Astrocyte (in vitro differentiated cells and primary cell): ENCODE measurements at regions not wholly inside any gene's neighbourhood (a gene's known extent, or its start where the extent isn't known, plus 50 kb on each side); places are given as distances from the start of the nearest gene placed in this dataset.
A peak's percentile ranks its signal among the peaks of the same experiment; 100 is the strongest.

Experiments used
- DNase-seq: peaks from one replicate; pipeline ENCODE4 v3.0.0-alpha.2; 2010; ENCODE audit warnings: low read depth
- FAIRE-seq: peaks from 2 replicates; lab custom pipeline; 2011; peaks lifted over from hg19 to GRCh38; lab: Jason Lieb, UNC
- H2AFZ ChIP-seq: 2 replicates; pipeline ENCODE4 v1.6.0; 2012; ENCODE audit warnings: low read depth, low read length, inconsistent platforms
- H3K27ac ChIP-seq: 2 replicates; pipeline ENCODE4 v1.5.1; 2011; ENCODE audit warnings: low read depth, low read length, inconsistent platforms
- H3K27me3 ChIP-seq: 2 replicates; pipeline ENCODE4 v1.6.0; 2011; ENCODE audit warnings: low read length, inconsistent platforms; ENCODE audit not compliant: insufficient read depth
- H3K36me3 ChIP-seq: 2 replicates; pipeline ENCODE4 v1.5.1; 2011; ENCODE audit warnings: low read length, inconsistent platforms; ENCODE audit not compliant: insufficient read depth
- H3K4me1 ChIP-seq: 2 replicates; pipeline ENCODE4 v1.5.1; 2011; ENCODE audit warnings: low read length, inconsistent platforms; ENCODE audit not compliant: insufficient read depth
- H3K4me2 ChIP-seq: 2 replicates; pipeline ENCODE4 v1.6.0; 2012; ENCODE audit warnings: low read length, inconsistent platforms
- H3K4me3 ChIP-seq: 2 replicates; pipeline ENCODE4 v1.5.1; 2011; ENCODE audit warnings: low read depth, mild to moderate bottlenecking, low read length, inconsistent platforms; ENCODE audit not compliant: insufficient read depth
- H3K79me2 ChIP-seq: 2 replicates; pipeline ENCODE4 v1.6.0; 2012; ENCODE audit warnings: mild to moderate bottlenecking, low read length, inconsistent platforms; ENCODE audit not compliant: insufficient read depth
- H3K9ac ChIP-seq: 2 replicates; pipeline ENCODE4 v1.6.0; 2012; ENCODE audit warnings: mild to moderate bottlenecking, low read length, inconsistent platforms
- H3K9me3 ChIP-seq: 2 replicates; pipeline ENCODE4 v1.5.1; 2012; ENCODE audit warnings: low read depth, mild to moderate bottlenecking, low read length, inconsistent platforms; ENCODE audit not compliant: insufficient read depth
- H4K20me1 ChIP-seq: 2 replicates; pipeline ENCODE4 v1.6.0; 2012; ENCODE audit warnings: low read length, inconsistent platforms; ENCODE audit not compliant: insufficient read depth
- H3K27ac Mint-ChIP-seq: one replicate; pipeline ENCODE4 v1.8.0; 2021; ENCODE audit warnings: mild to moderate bottlenecking, mixed read lengths; ENCODE audit not compliant: unreplicated experiment
- H3K27me3 Mint-ChIP-seq: one replicate; pipeline ENCODE4 v1.8.0; 2021; ENCODE audit warnings: low read depth, mixed read lengths; ENCODE audit not compliant: unreplicated experiment
- H3K36me3 Mint-ChIP-seq: one replicate; pipeline ENCODE4 v1.8.0; 2021; ENCODE audit warnings: low read depth, mixed read lengths; ENCODE audit not compliant: unreplicated experiment
- H3K4me1 Mint-ChIP-seq: one replicate; pipeline ENCODE4 v1.8.0; 2021; ENCODE audit warnings: low read depth, mixed read lengths; ENCODE audit not compliant: unreplicated experiment
- H3K4me3 Mint-ChIP-seq: one replicate; pipeline ENCODE4 v1.8.0; 2021; ENCODE audit warnings: mild to moderate bottlenecking, moderate library complexity, mixed read lengths; ENCODE audit not compliant: unreplicated experiment
- H3K9me3 Mint-ChIP-seq: one replicate; pipeline ENCODE4 v1.8.0; 2021; ENCODE audit warnings: mild to moderate bottlenecking, mixed read lengths; ENCODE audit not compliant: unreplicated experiment
- CTCF ChIP-seq: IDR thresholded peaks from 2 replicates; pipeline ENCODE4 v1.5.1; 2011; ENCODE audit warnings: low read depth, mild to moderate bottlenecking, inconsistent platforms, low read length, moderate library complexity; ENCODE audit not compliant: insufficient read depth
- EZH2 ChIP-seq: IDR thresholded peaks from 2 replicates; pipeline ENCODE4 v1.6.1; 2012; ENCODE audit warnings: mild to moderate bottlenecking, low read length, inconsistent platforms; ENCODE audit not compliant: insufficient read depth

GRCh38 chrX:11970578-11971359 lies 167.5 kb upstream of the FRMPD4 start:
- Histone ChIP-seq H3K9ac (no peak overlapping the region), H3K36me3 (no peaks in the 10 kb centered on the region), H3K4me2 (peak overlapping the region; percentile 15), H3K27me3 (no peaks in the 10 kb centered on the region), H2AFZ (no peak overlapping the region), H4K20me1 (no peaks in the 10 kb centered on the region), H3K9me3 (no peaks in the 10 kb centered on the region), H3K79me2 (no peaks in the 10 kb centered on the region), H3K4me1 (no peaks in the 10 kb centered on the region), H3K4me3 (no peak overlapping the region), H3K27ac (no peak overlapping the region)
- Mint-ChIP-seq H3K27ac (no peak overlapping the region), H3K36me3 (no peaks in the 10 kb centered on the region), H3K4me1 (peaks cover 9% of the 10 kb centered on the region), H3K9me3 (no peaks in the 10 kb centered on the region), H3K4me3 (no peak overlapping the region), H3K27me3 (no peaks in the 10 kb centered on the region)
- DNase-seq (peak; percentile 12), FAIRE-seq (no peak)
- TF ChIP-seq CTCF, result no peak
- no peak for TF ChIP-seq EZH2

- no peak overlapping the region for H3K4me3 Mint-ChIP-seq
- DNase-seq (no peak), FAIRE-seq (no peak)
- Histone ChIP-seq H3K4me1 (no peaks in the 10 kb centered on the region), H3K79me2 (no peaks in the 10 kb centered on the region), H3K9me3 (no peaks in the 10 kb centered on the region), H3K4me3 (no peak overlapping the region), H3K4me2 (no peak overlapping the region), H3K27ac (no peak overlapping the region), H3K9ac (no peak overlapping the region), H3K27me3 (no peaks in the 10 kb centered on the region), H3K36me3 (no peaks in the 10 kb centered on the region), H4K20me1 (no peaks in the 10 kb centered on the region), H2AFZ (no peak overlapping the region)
- no peaks in the 10 kb centered on the region for H3K9me3 Mint-ChIP-seq
- no peaks in the 10 kb centered on the region for H3K4me1 Mint-ChIP-seq
- H3K36me3 Mint-ChIP-seq, result no peaks in the 10 kb centered on the region
- H3K27me3 Mint-ChIP-seq, result no peaks in the 10 kb centered on the region
- no peak for TF ChIP-seq EZH2
- TF ChIP-seq CTCF, result no peak
- no peak overlapping the region for H3K27ac Mint-ChIP-seq
Observed at GRCh38 chrX:11976663-11977062, 161.6 kb upstream of the FRMPD4 start.

- Mint-ChIP-seq H3K27me3 (no peaks in the 10 kb centered on the region), H3K4me3 (no peak overlapping the region), H3K9me3 (no peaks in the 10 kb centered on the region), H3K36me3 (no peaks in the 10 kb centered on the region), H3K4me1 (no peaks in the 10 kb centered on the region), H3K27ac (no peak overlapping the region)
- DNase-seq (no peak), FAIRE-seq (no peak)
- Histone ChIP-seq H4K20me1 (no peaks in the 10 kb centered on the region), H3K36me3 (no peaks in the 10 kb centered on the region), H3K9ac (no peak overlapping the region), H3K4me1 (no peaks in the 10 kb centered on the region), H3K27me3 (no peaks in the 10 kb centered on the region), H3K79me2 (no peaks in the 10 kb centered on the region), H3K4me3 (no peak overlapping the region), H3K27ac (no peak overlapping the region), H2AFZ (no peak overlapping the region), H3K9me3 (no peaks in the 10 kb centered on the region), H3K4me2 (no peak overlapping the region)
- TF ChIP-seq CTCF (no peak), EZH2 (no peak)
Observed at GRCh38 chrX:11992271-11992670, 146.0 kb upstream of the FRMPD4 start.
